HUES48 (cell line): ENCODE measurements at regions not wholly inside any gene's neighbourhood (a gene's known extent, or its start where the extent isn't known, plus 50 kb on each side); places are given as distances from the start of the nearest gene placed in this dataset.

Experiments used
- H3K27ac ChIP-seq: one replicate; pipeline ENCODE4 v1.7.0; 2013; ENCODE audit warnings: low read depth, low read length, inconsistent platforms
- H3K27me3 ChIP-seq: 2 replicates; pipeline ENCODE4 v1.6.1; 2013; ENCODE audit warnings: mild to moderate bottlenecking, low read length; ENCODE audit not compliant: control insufficient read depth, insufficient read depth
- H3K36me3 ChIP-seq: 2 replicates; pipeline ENCODE4 v1.6.1; 2013; ENCODE audit warnings: low read length; ENCODE audit not compliant: control insufficient read depth, insufficient read depth
- H3K4me1 ChIP-seq: 2 replicates; pipeline ENCODE4 v1.6.1; 2013; ENCODE audit warnings: mild to moderate bottlenecking, low read length; ENCODE audit not compliant: control insufficient read depth, insufficient read depth
- H3K4me3 ChIP-seq: 2 replicates; pipeline ENCODE4 v1.5.1; 2013; ENCODE audit warnings: mild to moderate bottlenecking, low read depth, low read length
- H3K9ac ChIP-seq: 2 replicates; pipeline ENCODE4 v1.6.1; 2013; ENCODE audit warnings: mild to moderate bottlenecking, low read depth, low read length, moderate library complexity
- H3K9me3 ChIP-seq: 2 replicates; pipeline ENCODE4 v1.6.1; 2013; ENCODE audit warnings: low read length; ENCODE audit not compliant: control insufficient read depth, insufficient read depth

DNA sequence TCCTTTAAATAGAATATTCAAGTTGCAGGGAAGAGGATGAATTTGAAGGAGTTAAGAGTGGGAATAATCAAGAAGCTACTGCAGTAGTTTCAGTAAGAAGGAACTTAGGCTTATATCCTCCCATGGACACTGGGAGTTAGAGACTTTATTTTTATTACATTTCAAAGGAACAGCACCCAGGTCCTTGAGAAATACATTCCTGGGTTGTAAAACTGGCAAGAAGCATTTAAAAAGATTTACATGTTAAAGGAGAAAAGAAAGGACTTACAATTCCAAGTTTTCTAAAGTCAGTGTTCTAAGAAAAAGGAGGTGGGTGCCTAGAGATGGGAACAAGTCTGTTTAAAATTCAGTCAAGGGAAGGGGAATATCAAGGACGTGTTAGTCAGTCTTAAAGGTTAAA lies 306.9 kb downstream of the JRKL start:
- no peak overlapping the region for H3K9ac ChIP-seq
- no peaks in the 10 kb centered on the region for H3K9me3 ChIP-seq
- H3K4me1 ChIP-seq, result peaks cover 5% of the 10 kb centered on the region; the same call in 1 of the 2 replicates
- no peak overlapping the region for H3K4me3 ChIP-seq
- no peaks in the 10 kb centered on the region for H3K36me3 ChIP-seq
- H3K27me3 ChIP-seq, result peaks cover 67% of the 10 kb centered on the region
- no peak overlapping the region for H3K27ac ChIP-seq

DNA sequence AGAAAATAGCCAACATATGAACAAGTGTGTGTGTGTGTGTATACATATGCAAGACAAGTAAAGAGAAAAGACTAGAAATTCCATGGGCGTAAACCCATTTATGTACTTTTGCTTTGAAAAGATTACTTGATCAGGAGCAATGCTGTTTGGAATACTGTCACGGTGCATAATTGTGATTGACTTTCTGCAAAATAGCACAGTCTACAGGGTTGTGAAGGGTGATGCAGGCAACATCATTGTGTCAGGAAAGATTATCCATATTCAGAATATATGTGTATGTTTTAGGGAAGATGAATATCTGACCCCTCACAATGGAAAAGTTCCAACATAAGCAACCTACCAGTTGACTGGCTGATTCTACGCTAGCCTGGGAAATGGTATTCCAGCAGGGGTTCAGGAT lies 307.7 kb downstream of the JRKL start:
- H3K27me3 ChIP-seq, result peaks cover 67% of the 10 kb centered on the region
- H3K27ac ChIP-seq, result no peak overlapping the region
- peaks cover 5% of the 10 kb centered on the region; the same call in 1 of the 2 replicates for H3K4me1 ChIP-seq
- H3K4me3 ChIP-seq, result no peak overlapping the region
- H3K9me3 ChIP-seq, result no peaks in the 10 kb centered on the region
- no peaks in the 10 kb centered on the region for H3K36me3 ChIP-seq
- no peak overlapping the region for H3K9ac ChIP-seq

DNA sequence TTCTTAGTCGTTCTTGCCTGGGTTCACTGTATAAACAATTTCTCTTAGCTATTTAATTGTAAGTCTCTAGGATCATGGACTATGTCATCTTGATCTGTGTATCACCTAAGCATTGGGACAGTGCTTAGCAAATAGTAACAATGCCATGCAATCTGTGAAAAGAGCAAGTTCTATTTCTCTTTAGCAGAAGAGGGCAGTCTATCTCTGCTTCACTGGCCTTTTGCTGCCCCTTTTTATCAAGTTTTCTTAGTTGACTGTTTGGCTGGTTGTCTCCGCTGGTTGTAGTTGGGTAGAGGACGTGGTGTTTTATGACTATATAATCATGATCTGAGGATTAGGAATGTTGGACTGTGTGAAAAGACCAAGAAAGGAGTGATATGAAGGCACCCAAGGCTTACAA lies 315.0 kb downstream of the JRKL start:
- no peaks in the 10 kb centered on the region for H3K4me1 ChIP-seq
- peaks cover 5% of the 10 kb centered on the region; the same call in 1 of the 2 replicates for H3K27me3 ChIP-seq
- no peaks in the 10 kb centered on the region for H3K36me3 ChIP-seq
- no peak overlapping the region for H3K9ac ChIP-seq
- H3K4me3 ChIP-seq, result no peak overlapping the region
- no peaks in the 10 kb centered on the region for H3K9me3 ChIP-seq
- H3K27ac ChIP-seq, result no peak overlapping the region

DNA sequence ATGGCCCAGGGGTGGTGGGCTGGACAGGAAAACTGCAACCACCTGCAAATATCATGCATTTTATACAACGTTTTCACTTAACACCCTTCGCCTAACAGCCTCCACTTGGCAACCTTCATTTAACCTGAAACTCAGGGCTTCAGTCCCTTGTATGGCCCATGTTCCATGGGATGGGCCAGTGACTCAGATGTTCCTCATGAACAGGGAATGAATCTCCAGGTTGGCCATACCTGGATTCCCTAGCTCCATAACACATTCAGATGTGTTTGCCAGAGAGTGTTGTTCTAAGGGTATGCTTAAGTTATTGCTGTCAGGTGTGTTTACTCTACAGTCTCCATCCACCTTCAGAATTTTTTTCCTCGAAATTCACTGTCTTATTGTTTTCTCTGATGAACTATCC lies 316.9 kb downstream of the JRKL start:
- Histone ChIP-seq H3K4me3 (no peak overlapping the region), H3K27me3 (no peaks in the 10 kb centered on the region), H3K9me3 (no peaks in the 10 kb centered on the region), H3K4me1 (no peaks in the 10 kb centered on the region), H3K9ac (no peak overlapping the region), H3K36me3 (no peaks in the 10 kb centered on the region), H3K27ac (no peak overlapping the region)

DNA sequence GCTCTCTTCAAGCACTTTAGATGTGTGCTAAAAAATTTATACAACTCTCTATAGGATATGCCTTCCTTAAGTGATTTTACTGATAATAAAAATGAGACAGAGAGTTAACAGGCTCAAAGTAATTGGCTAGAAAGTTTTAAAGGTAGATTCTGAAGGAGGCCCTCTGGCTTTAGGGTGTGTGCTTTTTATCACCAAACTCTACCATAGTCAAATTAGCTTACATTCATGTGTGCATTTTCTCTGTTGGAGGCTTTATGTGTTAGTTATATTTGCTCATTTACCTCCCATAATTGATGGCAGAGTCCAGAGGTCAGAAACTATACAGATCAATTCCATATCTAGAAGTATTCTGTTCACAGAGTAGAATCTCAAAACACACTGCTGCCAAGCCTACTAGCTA lies 317.5 kb downstream of the JRKL start:
- H3K36me3 ChIP-seq, result no peaks in the 10 kb centered on the region
- no peak overlapping the region for H3K4me3 ChIP-seq
- H3K9me3 ChIP-seq, result no peaks in the 10 kb centered on the region
- H3K9ac ChIP-seq, result no peak overlapping the region
- H3K27ac ChIP-seq, result no peak overlapping the region
- no peaks in the 10 kb centered on the region for H3K4me1 ChIP-seq
- no peaks in the 10 kb centered on the region for H3K27me3 ChIP-seq

DNA sequence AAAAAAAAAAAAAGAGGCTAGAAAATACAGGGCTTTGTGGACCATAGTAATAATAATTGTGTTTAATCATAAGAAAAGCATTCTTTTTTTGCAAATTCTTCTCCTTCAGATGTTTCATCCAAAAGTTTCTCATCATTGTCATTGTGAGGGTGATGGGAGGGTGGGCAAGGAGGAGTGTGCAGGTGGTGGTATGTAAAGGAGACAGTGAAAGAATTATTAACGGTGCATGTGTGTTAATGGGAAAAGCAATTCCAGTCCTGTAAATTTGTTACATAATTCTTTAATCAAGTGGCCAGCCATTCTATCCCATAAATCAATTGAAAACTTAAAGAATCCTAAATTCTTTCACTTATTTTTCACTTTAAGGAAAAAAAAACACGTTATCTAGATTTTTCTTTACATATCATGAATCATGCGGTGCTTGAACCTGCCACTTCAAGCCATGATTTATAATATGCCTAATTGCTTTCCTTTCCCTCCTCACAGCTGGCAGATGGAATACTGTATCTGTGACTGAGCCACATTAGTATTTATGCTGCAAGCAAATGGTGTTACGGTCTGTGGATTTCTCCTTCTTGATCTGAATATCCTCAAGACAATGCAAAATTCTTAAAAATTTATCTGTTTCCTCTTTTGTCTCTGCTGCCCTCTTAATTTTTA lies 318.5 kb downstream of the JRKL start:
- Histone ChIP-seq H3K9me3 (no peaks in the 10 kb centered on the region), H3K36me3 (no peaks in the 10 kb centered on the region), H3K27me3 (no peaks in the 10 kb centered on the region), H3K27ac (no peak overlapping the region), H3K4me3 (no peak overlapping the region), H3K9ac (no peak overlapping the region), H3K4me1 (no peaks in the 10 kb centered on the region)

DNA sequence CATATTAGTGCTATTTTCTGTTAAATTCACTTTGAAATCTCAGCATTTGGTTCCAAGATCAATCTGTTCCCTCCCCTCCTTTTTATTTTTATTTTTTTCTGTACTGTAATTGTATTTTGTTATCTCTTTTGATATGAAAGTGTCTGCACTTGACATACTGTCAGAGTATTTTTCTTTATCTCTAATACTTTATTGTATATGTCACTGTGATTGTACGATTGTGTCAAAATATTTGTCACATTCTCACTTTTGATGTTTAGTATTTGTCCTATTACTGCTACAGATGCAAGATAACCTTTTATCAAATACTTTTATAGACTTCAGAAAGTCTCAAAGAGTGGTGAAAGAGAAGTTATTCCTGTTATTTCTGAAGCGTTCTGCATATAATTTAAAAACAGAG lies 323.5 kb downstream of the JRKL start:
- H3K9me3 ChIP-seq, result no peaks in the 10 kb centered on the region
- no peaks in the 10 kb centered on the region for H3K4me1 ChIP-seq
- no peak overlapping the region for H3K4me3 ChIP-seq
- no peak overlapping the region for H3K27ac ChIP-seq
- H3K36me3 ChIP-seq, result no peaks in the 10 kb centered on the region
- no peak overlapping the region for H3K9ac ChIP-seq
- H3K27me3 ChIP-seq, result no peaks in the 10 kb centered on the region

DNA sequence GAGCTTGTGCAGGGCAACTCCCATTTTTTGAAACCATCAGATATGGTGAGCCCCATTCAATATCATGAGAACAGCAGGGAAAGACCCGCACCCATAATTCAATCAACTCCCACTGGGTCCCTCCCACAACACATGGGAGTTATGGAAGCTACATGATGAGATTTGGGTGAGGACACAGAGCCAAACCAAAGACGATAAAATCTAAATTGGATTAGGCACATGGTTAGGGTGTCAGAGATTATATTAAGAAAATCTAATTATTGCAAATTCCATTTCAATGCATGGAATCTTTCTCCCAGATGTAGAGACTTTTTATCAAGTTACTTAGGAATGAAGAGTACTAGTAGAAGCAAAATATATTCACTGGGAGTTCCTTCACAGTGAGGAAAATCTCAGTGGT lies 324.9 kb downstream of the JRKL start:
- Histone ChIP-seq H3K36me3 (no peaks in the 10 kb centered on the region), H3K4me1 (no peaks in the 10 kb centered on the region), H3K27ac (no peak overlapping the region), H3K9me3 (no peaks in the 10 kb centered on the region), H3K9ac (no peak overlapping the region), H3K27me3 (no peaks in the 10 kb centered on the region), H3K4me3 (no peak overlapping the region)

DNA sequence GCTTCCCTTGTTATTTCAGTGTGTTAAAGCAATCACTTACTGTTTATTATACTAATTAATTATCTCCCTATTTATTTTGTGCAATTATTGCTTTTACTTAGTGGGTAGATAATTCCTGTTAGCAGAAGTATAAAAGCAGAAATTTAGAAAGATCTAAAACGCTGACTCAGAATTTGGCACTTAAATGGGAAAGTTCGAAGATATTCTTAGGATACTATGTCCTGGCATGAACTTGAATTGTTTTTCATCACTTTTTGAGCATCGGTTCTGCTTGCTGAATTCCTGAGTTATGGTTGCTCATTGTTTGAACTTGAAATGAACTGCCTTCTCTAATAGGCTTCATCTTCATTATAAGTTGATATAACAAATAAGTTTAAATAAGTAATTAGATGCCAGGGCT lies 325.4 kb downstream of the JRKL start:
- no peaks in the 10 kb centered on the region for H3K36me3 ChIP-seq
- H3K4me1 ChIP-seq, result no peaks in the 10 kb centered on the region
- H3K9me3 ChIP-seq, result no peaks in the 10 kb centered on the region
- no peak overlapping the region for H3K9ac ChIP-seq
- H3K4me3 ChIP-seq, result no peak overlapping the region
- H3K27me3 ChIP-seq, result no peaks in the 10 kb centered on the region
- no peak overlapping the region for H3K27ac ChIP-seq

DNA sequence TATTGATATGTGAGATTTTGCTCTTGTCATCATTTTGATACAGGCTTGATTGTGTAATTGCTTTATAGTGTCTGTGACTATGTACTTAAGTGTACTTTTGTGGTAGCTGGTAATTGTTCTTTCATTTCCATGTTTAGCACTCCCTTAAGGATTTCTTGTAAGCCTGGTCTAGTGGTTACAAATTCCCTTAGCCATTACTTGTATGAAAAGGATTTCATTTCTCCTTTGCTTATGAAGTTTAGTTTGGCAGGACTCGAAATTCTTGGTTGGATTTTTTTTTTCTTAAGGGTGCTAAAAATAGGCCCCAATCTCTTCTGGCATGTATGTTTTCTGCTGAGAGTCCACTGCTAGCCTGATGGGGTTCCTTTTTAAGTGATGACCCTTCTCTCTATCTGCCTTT lies 346.8 kb downstream of the JRKL start:
- Histone ChIP-seq H3K4me1 (no peaks in the 10 kb centered on the region), H3K27me3 (no peaks in the 10 kb centered on the region), H3K36me3 (no peaks in the 10 kb centered on the region), H3K9me3 (no peaks in the 10 kb centered on the region), H3K9ac (no peak overlapping the region), H3K27ac (no peak overlapping the region), H3K4me3 (no peak overlapping the region)

DNA sequence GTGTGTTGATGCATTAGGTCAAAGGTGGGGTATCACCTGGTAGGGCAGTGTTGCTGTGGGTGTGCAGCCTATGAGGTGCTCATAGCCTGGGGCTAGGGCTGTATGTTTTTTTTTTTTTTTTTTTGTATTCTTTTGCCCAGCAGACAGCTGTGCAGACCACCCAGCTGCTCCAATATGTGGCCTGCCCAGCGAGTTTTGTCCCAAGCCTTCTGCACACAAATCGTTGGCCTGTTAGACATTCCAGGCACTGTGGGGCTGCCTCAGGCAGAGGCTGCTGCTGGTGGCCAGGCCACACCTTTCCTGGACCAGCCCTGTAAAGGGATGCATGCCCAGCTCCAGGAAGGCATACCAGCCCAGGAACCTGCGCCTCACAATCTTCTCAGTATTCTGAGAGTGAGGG lies 348.5 kb downstream of the JRKL start:
- Histone ChIP-seq H3K9ac (no peak overlapping the region), H3K4me3 (no peak overlapping the region), H3K4me1 (no peaks in the 10 kb centered on the region), H3K27ac (no peak overlapping the region), H3K27me3 (no peaks in the 10 kb centered on the region), H3K36me3 (no peaks in the 10 kb centered on the region), H3K9me3 (no peaks in the 10 kb centered on the region)

DNA sequence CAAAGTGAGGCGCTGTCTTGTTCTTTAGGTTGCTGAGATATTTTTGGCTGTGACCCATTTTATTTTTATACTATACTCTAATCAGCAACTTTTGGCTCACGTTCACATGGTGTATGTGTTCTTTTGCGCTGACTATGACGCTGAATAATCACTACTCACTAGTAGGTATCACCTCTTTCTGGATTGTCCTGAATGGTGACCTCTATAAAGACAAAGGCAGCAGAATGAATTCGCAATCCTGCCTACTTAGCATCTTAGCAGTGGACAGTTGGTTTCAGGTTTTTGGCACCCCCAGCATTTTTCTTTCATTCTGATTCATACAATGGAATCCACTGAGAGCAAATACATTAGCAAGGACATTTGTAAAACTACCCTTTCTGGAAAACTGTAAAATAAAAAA lies 351.3 kb downstream of the JRKL start:
- Histone ChIP-seq H3K4me1 (no peaks in the 10 kb centered on the region), H3K27ac (no peak overlapping the region), H3K9me3 (no peaks in the 10 kb centered on the region), H3K27me3 (no peaks in the 10 kb centered on the region), H3K4me3 (no peak overlapping the region), H3K9ac (no peak overlapping the region), H3K36me3 (no peaks in the 10 kb centered on the region)
